Vagina (tissue), 2 donors: ENCODE measurements at regions not wholly inside any gene's neighbourhood (a gene's known extent, or its start where the extent isn't known, plus 50 kb on each side); places are given as distances from the start of the nearest gene placed in this dataset.

Experiments used
- CTCF ChIP-seq, 3 experiments: fragments of 450-650 bp in 2 of 3; fragments of 200-600 bp in 1 of 3; sonication (generic) in 1 of 3; IDR thresholded peaks; one replicate each; pipeline ENCODE4 v1.5.1; 2017 to 2019; ENCODE audit warnings: antibody characterized with exemption in 3 of 3, mild to moderate bottlenecking in 2 of 3, moderate library complexity in 2 of 3
- POLR2AphosphoS5 ChIP-seq, 2 donors: sonication (generic); formaldehyde crosslinking; IDR thresholded peaks; one replicate each; pipeline ENCODE4 v1.9.0; 2017; ENCODE audit warnings: antibody characterized with exemption in 2 of 2, mild to moderate bottlenecking in 2 of 2, low read depth in 1 of 2; ENCODE audit not compliant: insufficient read depth in 1 of 2

- TF ChIP-seq POLR2AphosphoS5 (IDR thresholded peaks at IDR 0.05; ENCODE audit: insufficient read depth in 1 of 2, low read depth in 1 of 2) (no peak), CTCF (IDR thresholded peaks at IDR 0.05) (no peak)
Measured at GRCh38 chr7:98539865-98540264, 77.2 kb upstream of the NPTX2 start.
